ENCODE measurements at regions not wholly inside any gene's neighbourhood (a gene's known extent, or its start where the extent isn't known, plus 50 kb on each side); places are given as distances from the start of the nearest gene placed in this dataset.

GRCh38 chr15:98111806-98112205 lies 151.3 kb downstream of the ARRDC4 start:
- no peak overlapping the region for H3K4me3 ChIP-seq (ENCODE audit: low read depth, low read length)
- no peak for DNase-seq (ENCODE audit: low read depth)
- no peak for TF ChIP-seq CTCF (IDR thresholded peaks at IDR 0.05; ENCODE audit: insufficient read depth, low read depth, low read length, missing control alignments)

GRCh38 chr15:98113327-98113726 lies 152.8 kb downstream of the ARRDC4 start:
- TF ChIP-seq CTCF (IDR thresholded peaks at IDR 0.05; ENCODE audit: insufficient read depth, low read depth, low read length, missing control alignments): no peak

DNA sequence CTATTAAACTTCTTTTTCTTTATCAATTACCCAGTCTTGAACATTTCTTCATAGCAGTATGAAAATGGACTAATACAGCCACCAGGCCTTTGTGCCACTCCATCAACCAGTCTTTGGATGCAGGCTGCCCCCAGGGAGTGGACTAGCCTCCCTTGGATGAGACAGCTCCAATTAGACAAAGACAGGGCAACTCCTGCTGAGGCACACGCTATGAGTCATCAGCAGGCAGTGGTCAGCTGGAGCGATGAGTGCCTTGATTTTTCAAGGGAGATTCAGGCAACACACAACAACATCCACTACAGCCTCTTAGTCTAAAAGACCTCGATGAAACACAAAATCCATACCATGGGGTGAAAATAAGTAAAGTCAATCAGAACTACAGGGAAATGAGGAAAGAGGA lies 160.1 kb downstream of the ARRDC4 start:
- no peak overlapping the region for H3K4me3 ChIP-seq (ENCODE audit: low read depth, low read length)
- TF ChIP-seq CTCF (IDR thresholded peaks at IDR 0.05; ENCODE audit: insufficient read depth, low read depth, low read length, missing control alignments): no peak
- DNase-seq (ENCODE audit: low read depth): no peak

More at GRCh38 chr15:98113327-98113726, 152.8 kb downstream of the ARRDC4 start:
- H3K4me3 ChIP-seq (ENCODE audit: low read depth, low read length): no peak overlapping the region
- no peak for DNase-seq (ENCODE audit: low read depth)

DNA sequence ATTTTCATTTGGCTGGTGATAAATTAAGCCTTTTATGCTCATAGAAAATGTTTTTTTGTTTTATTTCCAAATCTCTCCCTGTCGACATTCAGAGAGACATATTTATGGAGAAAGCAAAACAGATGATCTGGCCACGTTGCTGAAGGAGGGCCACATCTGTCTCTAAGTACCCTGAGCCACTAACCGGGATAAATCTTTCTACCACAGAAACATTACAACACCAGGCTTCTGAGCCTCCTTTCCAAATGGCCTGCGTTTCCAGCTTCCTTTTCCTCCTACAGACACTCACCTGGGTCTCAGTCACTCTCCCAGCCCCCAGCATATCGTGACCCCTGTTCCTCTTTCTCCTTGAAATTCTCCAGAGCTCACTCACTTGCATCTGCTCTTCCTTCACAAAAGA lies 161.0 kb downstream of the ARRDC4 start:
- DNase-seq (ENCODE audit: low read depth): no peak
- TF ChIP-seq CTCF (IDR thresholded peaks at IDR 0.05; ENCODE audit: insufficient read depth, low read depth, low read length, missing control alignments): no peak

GRCh38 chr15:98121957-98122356 lies 161.5 kb downstream of the ARRDC4 start:
- no peak for TF ChIP-seq CTCF (IDR thresholded peaks at IDR 0.05; ENCODE audit: insufficient read depth, low read depth, low read length, missing control alignments)
- no peak for DNase-seq (ENCODE audit: low read depth)
- no peak overlapping the region for H3K4me3 ChIP-seq (ENCODE audit: low read depth, low read length)

More for the DNA sequence above, 161.0 kb downstream of the ARRDC4 start:
- H3K4me3 ChIP-seq (ENCODE audit: low read depth, low read length): no peak overlapping the region

- no peak for TF ChIP-seq CTCF (IDR thresholded peaks at IDR 0.05; ENCODE audit: insufficient read depth, low read depth, low read length, missing control alignments)
- no peak for DNase-seq (ENCODE audit: low read depth)
- no peak overlapping the region for H3K4me3 ChIP-seq (ENCODE audit: low read depth, low read length)
Measured at GRCh38 chr15:98123297-98123696, 162.8 kb downstream of the ARRDC4 start.

DNA sequence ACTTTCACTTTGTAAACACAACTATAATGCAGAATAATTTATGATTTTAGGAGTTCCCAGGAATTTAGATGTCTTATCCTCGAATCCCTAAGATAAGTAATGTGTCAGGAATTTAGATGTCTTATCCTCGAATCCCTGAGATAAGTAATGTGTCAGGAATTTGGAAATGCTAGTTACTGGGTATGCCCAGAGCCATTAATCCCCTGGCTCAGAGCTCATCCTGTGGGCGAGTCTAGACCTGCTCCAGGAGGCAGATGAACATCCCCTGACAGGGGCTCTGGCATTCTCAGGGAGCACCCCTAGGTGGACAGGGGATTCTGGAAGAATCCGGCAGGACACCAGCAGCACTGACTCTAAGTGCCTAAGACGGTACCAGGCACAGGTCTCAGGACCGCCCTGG lies 163.3 kb downstream of the ARRDC4 start:
- no peak overlapping the region for H3K4me3 ChIP-seq (ENCODE audit: low read depth, low read length)
- no peak for DNase-seq (ENCODE audit: low read depth)
- no peak for TF ChIP-seq CTCF (IDR thresholded peaks at IDR 0.05; ENCODE audit: insufficient read depth, low read depth, low read length, missing control alignments)
